ENCODE measurements at regions not wholly inside any gene's neighbourhood (a gene's known extent, or its start where the extent isn't known, plus 50 kb on each side); places are given as distances from the start of the nearest gene placed in this dataset.
A peak's percentile ranks its signal among the peaks of the same experiment; 100 is the strongest.
"Not testable (repeated sequence)": the region's sequence is repeated elsewhere in the genome, so short reads cannot be mapped to it uniquely, and the experiment has no call there.

DNA sequence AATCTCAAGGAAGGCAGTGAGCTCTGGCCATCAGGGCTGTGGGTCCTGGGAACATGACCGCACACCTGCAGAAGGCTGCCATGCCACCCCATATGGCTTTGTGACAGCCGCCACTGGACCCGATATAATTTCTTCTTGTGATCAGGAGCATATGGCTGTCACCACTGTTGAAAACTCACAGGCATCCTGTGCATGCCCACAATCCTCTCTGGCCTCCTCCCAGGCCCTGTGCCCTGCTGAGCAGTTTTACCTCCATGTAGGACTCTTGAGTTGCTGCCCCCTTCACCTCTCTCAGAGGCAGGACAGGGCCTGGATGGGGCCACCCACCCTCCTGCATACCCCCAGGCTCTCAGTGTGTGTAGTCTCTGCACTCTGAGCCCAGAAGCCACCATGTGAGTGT is 391.9 kb upstream of the AKR1E2 start:
- no peak for DNase-seq

DNA sequence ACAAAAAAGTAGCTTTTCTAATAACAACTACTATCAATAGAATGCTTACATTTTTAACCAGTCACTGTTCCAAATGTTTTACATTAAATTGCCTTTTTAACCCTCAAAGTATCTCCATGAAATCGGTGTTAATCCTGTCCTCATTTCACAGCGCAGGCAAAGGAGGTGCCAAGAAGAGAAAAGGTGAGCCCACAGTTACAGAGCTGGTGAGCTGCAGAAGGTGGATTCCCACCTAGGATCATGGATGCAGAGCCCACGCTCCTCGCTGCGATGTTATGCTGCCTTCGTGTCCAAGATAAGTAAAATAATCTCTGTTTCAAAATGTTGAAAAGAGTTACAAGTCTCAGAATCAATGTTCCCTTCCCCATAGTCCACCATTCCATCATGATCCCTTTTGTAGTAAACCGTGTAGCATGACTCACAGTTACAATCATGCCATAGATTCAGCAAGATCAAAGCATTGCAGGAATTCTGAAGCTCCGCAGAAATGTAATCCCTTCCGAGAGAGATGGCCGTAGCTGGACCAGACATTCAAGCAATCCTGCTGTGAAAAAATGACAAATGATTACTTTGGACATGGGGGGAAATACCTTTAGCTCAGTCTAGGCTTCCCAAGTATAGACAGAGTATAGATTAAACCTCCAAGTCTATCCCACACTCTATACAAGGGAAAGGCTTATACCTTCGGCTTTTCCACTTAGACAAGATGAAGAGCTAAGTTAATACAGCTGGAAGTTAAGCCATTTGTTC is 394.7 kb upstream of the AKR1E2 start:
- DNase-seq, result no peak

- no peak for DNase-seq
These were observed 396.4 kb upstream of the AKR1E2 start for GRCh38 chr10:4429571-4429970.

- DNase-seq, result no peak
These were observed 398.5 kb upstream of the AKR1E2 start for GRCh38 chr10:4427532-4427931.

- no peak for DNase-seq
These were observed 399.1 kb upstream of the AKR1E2 start for GRCh38 chr10:4426866-4427265.

DNA sequence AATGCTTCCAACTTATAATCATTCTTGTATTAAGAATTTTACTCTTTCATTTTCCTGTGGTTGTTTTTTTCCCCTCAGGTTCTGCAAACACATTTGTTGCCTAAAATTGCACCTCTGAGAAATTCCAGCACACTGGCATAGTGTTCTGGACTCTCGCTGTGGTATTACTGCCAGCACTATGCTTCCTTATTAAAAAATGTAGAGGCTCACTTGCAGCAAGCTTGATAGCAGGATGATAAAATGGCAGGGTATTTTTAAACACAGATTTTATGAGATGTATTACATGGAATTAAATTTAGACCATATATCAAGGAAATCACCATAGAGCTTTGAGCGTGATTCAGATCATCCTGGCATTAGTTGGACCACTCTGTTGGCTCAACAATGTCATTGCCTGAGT is 416.7 kb upstream of the AKR1E2 start:
- DNase-seq, result no peak

DNA sequence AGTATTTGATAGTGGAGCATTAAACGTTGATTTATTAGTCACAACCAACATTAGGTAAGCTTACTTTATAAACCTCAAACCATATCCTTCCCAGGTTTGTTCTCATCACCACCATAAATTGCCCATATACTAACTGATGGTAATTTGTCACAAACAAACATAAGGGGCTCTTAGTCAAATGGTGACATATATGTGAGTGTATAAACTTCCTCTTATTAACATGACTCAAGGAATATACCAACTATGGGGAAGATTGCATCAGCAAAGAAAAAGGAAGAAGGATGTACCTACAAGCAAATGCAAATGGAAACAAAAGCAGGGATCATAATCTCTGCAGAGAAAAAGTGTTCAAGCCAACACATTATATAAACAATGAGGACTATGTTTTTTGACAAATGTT is 418.2 kb upstream of the AKR1E2 start:
- peak; percentile 37 for DNase-seq

DNA sequence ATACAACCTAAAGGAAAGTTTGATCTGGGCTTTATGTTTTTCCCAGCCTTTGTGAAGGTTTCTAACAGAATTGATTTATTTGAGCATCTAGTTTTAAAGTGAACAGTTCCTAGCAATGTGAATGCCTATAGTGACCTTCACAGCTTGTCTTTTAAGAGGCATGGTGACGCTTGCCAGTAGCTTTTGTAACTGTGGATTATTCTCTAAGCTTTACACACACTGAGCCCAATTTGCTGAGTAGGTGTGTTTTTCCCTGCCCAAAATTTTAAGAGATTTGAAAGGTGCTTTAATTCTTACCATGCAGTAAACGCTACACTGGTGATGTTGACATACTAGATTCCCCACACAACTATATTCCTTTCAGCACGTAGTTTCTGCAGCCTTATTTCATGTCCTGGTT is 420.2 kb upstream of the AKR1E2 start:
- no peak for DNase-seq

- DNase-seq, result no peak
These were observed 422.3 kb upstream of the AKR1E2 start for GRCh38 chr10:4403638-4404252.

DNA sequence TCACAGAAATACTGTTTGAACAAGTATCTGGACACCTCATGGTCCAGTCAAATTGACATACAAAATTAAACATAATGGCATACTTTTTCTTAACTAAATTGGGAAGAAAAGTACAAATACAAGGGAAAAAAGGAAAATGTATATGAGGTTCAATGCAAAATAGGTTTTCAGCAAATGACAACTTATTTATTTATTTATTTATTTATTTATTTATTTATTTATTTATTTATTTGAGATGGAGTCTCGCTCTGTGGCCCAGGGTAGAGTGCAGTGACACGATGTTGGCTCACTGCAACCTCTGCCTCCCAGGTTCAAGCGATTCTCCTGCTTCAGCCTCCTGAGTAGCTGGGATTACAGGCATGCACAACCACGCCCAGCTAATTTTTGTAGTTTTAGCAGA is 424.9 kb upstream of the AKR1E2 start:
- not testable (repeated sequence) for DNase-seq

GRCh38 chr10:4399556-4399955 is 426.5 kb upstream of the AKR1E2 start:
- DNase-seq, result no peak

- no peak for DNase-seq
These were observed 427.4 kb upstream of the AKR1E2 start for GRCh38 chr10:4398602-4399001.

DNA sequence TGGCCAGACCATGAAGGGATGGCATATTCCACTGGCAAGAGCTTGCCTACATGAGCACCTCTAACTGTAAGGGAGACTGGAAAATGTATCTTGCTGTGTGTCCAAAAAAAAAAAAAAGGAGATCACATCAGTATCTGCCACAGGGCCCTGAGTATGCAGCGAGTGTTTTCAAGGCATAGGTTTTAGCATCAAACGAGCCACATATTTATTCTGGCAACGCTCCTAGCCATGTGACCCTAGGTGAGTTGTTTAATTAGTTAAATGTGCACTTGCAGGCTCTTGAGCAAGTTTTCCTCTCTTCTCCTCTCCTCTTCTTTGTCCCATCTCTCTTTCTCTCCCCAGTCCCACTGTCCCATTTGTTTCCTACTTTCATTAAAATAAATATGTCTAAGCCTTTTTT is 428.7 kb upstream of the AKR1E2 start:
- no peak for DNase-seq

DNA sequence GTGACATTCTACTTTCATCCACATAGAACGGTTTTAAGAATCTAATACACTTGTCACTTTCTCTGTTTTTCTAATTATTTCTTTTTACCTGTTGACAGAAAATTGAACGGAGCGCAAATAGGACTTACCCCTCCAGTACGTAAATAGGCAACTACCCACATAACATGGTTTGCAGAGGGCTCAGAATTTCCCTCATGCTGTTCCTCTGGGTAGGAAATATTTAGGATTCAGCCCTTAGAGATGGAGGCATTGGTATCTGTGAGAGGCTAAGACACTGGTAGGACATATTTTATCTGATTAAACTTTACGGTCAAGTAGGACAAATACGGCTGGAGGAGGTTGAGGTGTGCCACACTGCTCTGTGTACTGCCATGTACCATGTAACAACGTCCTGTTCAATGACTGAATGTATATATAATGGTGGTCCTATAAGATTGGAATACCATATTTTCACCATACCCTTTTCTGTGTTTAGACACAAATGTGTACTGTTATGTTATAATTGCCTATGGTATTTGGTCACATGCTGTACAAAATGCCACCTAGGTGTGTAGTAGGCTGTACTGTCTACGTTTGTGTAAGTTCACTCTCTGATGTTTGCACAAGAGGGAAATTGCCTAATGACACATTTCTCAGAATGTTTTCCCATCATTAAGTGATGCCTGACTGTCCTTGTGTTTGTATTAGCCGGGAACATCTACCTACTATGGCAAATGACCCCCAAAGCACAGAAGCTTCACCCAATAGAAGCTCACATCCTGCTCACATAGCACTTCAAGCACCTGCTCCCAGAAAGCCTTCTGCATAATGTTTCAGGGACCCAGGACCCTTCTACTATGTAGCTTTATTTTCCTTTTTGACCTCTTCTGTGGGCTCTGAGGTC is 429.4 kb upstream of the AKR1E2 start:
- no peak for DNase-seq

DNA sequence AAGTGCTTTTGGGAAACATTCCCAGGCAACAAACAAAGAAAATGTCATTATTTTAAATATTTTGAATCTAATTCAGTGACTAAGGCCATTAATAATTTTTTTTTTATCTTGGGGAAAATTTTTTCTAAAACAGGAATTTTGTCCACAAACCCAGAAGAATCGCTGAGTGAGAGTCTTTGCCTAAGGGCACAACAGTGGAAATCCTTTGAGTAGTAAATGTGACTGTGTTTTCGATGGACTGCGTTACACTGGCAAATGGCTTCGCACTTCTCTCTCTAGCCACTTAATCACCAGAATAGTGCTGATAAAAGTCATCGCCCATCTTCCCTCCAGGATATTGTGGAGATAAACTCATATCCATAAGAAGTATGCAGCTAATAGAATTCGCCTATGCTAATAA is 430.3 kb upstream of the AKR1E2 start:
- DNase-seq, result no peak

GRCh38 chr10:4394455-4394854 is 431.6 kb upstream of the AKR1E2 start:
- DNase-seq, result not testable (repeated sequence)

DNA sequence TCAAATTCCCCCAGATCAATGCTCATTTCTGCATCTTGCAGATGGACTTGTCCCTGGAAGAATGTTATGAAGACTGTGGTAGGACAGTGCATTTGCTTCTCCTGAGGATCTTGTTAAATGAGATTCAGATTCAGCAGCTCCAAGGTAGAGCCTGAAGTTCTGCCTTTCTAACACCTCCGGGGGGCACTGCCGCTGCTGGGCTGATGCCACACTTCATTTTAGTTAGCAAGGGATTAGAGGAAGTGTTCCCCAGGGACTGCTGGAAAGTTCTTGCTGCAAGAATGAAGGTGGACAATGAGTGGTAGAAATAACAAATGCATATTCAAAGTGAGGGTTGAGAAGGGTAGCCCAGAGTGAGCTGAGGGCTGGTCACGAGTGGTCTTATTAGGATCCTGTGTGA is 434.3 kb upstream of the AKR1E2 start:
- no peak for DNase-seq

DNA sequence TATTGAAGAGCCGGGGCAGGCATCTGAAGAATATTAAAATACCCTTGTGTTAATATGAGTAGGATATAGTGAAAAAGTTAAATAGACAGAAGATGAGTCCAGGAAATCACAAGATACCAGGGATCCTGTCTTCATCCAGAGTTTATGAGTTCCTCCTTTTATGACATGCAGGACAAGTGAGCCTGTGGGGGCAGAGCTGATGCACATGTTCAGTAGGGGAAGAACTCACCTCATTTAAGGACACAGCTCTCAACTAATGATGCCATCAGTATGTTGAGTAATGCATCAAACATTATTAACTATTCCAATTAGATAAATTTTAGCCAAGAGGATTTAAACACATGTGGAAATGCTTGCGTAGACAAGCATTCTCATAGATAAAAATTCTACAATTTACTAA is 435.8 kb upstream of the AKR1E2 start:
- DNase-seq, result no peak

DNA sequence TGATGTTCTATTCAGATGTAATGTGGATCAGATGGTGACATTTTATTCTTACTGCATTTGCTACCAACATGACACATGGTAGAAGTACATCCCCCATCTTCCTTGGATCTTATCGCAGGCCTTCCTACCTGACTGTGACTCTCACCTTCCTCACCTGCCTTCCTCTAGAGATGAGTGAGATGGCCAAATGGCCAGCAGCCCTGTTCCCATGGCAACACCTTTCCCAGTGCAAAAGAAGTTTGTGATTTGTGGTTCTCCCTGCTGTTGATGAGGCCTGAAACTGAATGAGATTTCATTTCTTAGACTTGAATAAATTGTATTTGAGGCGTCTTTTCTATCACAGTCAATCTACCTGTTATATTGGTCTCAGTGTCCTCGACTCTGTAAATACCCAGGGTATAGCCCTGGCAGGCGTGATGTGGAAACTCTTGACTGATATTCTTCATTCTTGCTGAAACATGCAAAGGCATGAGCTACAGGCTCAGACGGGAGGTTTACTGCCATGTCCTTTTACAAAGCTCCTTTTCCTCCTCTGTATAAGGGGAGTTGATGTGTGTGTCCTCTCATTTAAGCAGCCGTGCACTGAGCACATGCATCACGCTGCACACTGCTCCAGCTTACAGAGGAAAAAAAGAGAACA is 440.7 kb upstream of the AKR1E2 start:
- DNase-seq, result no peak

DNA sequence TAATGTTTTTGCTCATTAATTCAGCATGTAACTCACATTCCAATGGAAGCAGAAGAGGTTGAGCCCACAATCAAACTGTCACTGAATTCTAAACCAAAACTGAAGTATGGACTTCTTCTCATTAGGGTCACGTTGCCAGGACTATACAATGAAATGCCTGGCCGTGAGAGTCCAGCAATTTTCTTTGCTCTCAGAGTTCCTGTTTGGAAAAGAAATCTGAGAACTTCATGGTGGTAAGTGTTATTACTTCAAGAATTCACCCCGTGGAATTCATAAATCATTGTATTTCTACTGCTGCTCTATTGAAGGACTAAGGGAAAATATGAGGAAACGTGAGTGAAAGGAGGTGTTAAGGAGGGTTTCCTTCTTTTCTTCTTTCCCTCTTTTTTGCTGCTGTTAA is 441.8 kb upstream of the AKR1E2 start:
- no peak for DNase-seq

DNA sequence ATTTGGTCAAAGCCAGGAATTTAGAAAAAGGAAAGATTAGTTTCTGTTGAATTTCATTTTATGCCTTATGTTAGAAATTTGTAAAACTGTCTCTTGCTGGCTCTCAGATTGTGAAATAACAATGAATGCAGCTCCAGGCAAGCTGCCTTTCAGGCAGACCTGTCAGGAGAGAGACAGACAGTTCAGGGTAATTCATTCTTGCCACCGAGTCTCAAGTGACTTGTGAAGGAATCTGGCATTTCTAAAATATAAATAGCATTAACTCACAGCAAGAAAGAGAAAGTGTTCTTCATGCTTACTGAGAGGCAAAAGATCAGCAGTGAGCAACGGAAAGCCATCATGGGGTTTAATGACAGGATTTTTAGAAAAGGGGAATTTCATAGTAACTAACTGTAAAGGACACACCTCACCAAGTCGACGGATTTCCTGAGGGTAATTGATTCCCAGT is 442.3 kb upstream of the AKR1E2 start:
- DNase-seq, result no peak

GRCh38 chr10:4382811-4383210 is 443.2 kb upstream of the AKR1E2 start:
- no peak for DNase-seq

DNA sequence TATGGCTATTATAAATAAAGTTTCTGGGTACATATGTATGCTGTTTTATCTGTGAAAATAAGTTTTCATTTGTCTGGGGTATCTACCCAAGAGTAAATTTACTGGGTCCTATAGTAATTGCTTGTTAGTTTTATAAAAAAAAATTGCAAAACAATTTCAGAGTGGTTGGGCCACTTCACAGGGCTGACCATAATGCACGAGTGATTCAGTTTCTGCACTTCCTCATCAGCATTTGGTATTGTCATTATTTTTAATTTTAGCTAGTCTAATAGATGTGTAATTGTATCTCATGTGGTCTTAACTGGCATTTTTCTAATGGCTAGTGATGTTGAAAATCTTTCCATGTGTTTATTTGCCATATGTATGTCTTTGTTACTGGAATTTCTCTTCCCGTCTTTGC is 452.4 kb upstream of the AKR1E2 start:
- no peak for DNase-seq
